HG02884 (cell line): ENCODE measurements at regions not wholly inside any gene's neighbourhood (a gene's known extent, or its start where the extent isn't known, plus 50 kb on each side); places are given as distances from the start of the nearest gene placed in this dataset.

Experiments used
- ATAC-seq: cut with Tn5 transposase; IDR thresholded peaks from one replicate; pipeline ENCODE4 v1.9.1; 2021; ENCODE audit warnings: mild to moderate bottlenecking, moderate library complexity; ENCODE audit not compliant: unreplicated experiment

GRCh38 chr11:26023057-26023456 lies 308.9 kb upstream of the ANO3 start:
- ATAC-seq: no peak

GRCh38 chr11:26025676-26026075 lies 306.3 kb upstream of the ANO3 start:
- no peak for ATAC-seq

DNA sequence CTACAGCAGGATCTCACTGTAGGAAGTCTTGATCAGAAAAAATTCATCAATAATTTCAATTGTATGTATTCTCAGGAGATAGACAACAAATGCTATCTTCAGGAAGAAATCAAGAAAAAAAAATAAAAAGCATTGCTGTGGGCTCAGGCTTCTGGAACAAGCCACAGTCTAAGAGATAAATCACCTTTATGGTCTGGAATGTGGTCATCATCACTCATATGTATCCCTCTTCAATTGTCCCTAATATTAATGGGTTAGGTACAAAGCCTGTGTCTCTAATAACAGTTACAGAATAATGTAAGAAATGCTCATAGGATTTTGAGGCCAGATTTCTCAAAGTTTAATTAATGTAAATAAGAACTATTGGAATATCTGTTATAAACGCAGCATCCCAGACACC lies 305.9 kb upstream of the ANO3 start:
- ATAC-seq: no peak

GRCh38 chr11:26027887-26028286 lies 304.0 kb upstream of the ANO3 start:
- no peak for ATAC-seq

- ATAC-seq: no peak
Measured at GRCh38 chr11:26028393-26028911, 303.5 kb upstream of the ANO3 start.

DNA sequence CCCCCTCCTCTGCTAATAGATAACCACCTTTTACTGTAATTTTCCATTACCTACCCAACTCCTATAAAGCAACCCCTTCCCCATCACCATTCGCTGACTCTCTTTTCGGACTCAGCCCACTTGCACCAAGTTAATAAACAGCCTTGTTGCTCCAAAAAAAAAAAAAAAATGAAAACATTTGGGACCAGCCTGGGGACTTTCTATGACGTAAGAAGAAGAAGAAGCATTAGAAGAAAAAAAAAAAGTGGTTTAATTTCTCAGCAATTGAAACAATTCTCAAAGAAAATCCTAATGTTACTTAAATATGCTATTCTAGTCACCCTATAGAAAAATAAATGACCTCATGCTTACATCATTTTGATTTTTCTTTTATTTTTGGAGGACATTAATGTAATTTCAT lies 301.5 kb upstream of the ANO3 start:
- ATAC-seq: no peak

DNA sequence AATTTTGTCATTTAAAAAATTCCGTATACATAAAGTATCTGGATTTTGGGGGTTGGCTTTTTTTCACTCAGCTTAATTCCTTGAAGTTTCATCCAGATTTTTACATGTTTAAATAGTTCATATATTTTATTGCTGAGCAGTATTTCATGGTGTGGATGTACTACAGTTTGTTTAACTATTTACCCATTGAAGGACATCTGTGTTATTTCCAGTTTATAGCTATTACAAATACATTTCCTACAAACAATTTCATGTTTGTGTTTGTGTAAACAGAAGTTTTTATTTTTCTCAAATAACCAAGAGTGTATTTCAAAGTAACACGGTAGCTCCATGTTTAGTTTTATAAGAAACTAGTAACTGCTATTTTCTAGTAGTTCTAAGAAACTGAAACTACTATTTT lies 299.7 kb upstream of the ANO3 start:
- ATAC-seq: no peak

GRCh38 chr11:26035696-26036095 lies 296.2 kb upstream of the ANO3 start:
- ATAC-seq: no peak

DNA sequence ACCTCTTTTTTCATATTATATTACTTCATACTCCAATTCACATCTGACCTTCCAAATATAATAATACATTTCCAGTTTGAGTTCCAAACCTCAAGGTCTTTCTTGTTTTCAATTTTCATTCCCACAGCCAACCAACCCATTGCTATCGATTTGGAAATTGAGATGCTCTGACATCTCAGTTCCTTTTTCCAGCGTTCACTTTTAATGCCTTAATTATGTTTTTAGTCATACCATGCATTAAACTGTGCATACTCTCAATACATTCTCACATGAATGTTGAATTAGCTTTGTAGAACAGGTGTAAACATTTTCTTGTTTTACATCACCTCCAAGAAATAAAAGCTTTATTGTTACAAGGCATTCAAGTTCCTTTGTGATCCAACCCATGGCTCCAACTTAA lies 294.2 kb upstream of the ANO3 start:
- ATAC-seq: peak; percentile 76

DNA sequence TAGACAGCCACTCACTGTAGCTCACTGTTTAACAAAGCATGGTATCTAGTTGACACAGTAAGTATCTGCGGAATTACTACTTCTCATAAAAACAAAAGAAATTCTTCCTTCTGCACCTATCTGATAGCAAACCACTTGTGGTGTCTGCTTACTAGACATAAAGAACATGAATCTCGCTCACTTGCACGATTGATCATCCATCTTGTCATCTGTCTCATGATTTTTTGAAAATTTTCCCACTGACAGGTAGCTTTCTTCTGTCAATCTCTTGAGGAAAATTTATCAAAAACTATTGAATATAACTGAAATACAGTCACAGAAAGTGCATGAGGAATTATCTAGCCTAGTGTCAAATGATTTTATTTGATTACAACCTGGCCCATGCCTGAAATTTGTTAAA lies 291.6 kb upstream of the ANO3 start:
- ATAC-seq: no peak

GRCh38 chr11:26042113-26042512 lies 289.8 kb upstream of the ANO3 start:
- ATAC-seq: no peak

GRCh38 chr11:26043665-26044064 lies 288.3 kb upstream of the ANO3 start:
- peak; percentile 85 for ATAC-seq

- no peak for ATAC-seq
Measured at GRCh38 chr11:26044389-26044788, 287.5 kb upstream of the ANO3 start.

DNA sequence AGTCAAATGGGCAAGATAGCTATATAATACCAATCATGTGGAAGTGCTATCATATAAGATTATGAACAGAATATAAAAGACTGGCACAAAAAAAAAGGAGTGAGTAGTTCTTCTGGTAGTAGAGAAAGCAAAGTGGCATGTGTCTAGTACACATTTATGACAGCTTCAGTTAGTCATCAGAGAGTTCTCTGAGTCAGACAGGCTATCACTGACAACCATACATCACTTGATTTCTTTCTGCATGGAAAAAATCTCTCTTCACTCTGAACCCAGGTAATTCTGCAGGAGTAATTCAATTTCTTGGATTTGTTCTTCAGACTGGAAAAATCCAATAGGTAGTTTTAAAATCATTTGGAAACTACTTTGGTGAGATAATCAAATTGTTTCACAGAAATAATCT lies 286.8 kb upstream of the ANO3 start:
- no peak for ATAC-seq

DNA sequence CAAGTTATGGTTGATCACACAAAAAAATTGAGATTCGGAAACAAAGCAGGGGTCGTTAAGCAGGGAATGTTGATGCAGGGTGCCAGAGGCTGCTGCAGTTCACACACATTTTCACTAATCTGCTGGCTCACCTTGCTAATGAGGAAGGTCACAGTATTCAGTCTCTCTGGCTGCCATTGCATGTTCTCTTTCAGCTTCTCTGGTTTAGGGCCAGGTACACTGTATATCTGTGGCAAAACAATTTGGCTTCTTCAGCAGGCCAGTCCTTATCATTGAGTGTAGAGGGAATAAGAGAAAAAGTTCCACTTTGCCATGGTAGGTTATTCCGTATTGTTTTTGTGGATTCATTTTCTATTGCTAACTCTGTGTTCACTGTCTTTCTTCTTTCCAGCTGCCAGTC lies 283.7 kb upstream of the ANO3 start:
- no peak for ATAC-seq

GRCh38 chr11:26053966-26054365 lies 278.0 kb upstream of the ANO3 start:
- ATAC-seq: no peak

DNA sequence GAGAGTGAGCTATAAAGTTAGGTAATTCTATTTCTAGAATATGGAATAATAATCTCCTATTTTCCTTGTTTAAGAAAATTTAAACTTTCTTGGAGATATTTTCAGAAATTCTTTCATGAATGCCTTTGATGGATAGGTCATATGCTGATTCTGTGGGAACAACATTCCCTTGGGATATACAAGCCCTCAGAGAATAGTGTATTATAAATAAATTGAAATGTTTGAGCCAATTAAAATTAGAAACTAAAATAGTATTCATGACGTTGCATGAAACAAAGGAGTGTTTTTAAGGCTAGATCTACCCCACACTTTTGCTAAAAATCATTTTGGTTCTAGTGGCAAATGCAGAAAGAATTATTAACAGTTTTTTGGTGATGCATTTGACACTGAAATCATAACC lies 269.3 kb upstream of the ANO3 start:
- ATAC-seq: no peak

DNA sequence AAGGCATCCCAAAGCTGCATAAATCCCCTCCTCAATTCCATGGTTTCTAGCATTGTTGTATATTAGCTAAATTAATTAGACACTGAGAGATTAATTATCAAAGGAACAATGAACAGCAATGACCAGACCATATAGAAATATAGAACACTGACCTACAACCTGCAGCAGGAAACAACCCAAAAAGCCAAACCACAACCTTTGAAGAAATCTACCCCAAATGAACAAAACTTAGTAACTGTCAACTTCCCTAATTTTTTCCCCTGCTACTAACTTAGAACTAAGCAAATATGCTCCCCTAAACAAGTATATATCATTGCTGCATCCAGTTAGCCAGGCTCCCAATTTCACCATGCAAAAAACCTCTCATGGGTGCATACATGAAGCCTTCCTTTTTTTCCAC lies 268.0 kb upstream of the ANO3 start:
- peak; percentile 47 for ATAC-seq

- no peak for ATAC-seq
Measured at GRCh38 chr11:26065944-26066343, 266.0 kb upstream of the ANO3 start.

GRCh38 chr11:26070714-26071380 lies 261.1 kb upstream of the ANO3 start:
- ATAC-seq: no peak

- ATAC-seq: no peak
Measured at GRCh38 chr11:26072614-26073153, 259.2 kb upstream of the ANO3 start.

DNA sequence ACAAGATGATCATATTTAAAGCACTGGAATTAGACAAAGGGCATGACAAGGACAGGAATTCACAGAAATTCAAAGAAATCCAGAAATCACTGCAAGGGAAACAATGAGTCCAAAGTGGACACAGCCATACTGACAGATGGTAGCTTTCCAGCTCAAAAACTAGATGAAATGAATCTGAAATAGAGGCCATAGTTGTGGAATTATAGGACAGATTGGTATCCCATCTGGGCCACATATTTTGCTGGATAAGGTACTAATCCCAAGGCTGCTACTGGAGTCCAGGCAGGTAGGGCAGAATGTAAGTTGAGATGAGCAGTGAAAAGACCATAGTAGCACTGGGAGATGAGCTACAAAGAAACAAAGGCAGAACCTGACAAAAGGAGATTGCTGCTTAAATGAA lies 258.3 kb upstream of the ANO3 start:
- no peak for ATAC-seq
